ENCODE measurements at regions not wholly inside any gene's neighbourhood (a gene's known extent, or its start where the extent isn't known, plus 50 kb on each side); places are given as distances from the start of the nearest gene placed in this dataset.

DNA sequence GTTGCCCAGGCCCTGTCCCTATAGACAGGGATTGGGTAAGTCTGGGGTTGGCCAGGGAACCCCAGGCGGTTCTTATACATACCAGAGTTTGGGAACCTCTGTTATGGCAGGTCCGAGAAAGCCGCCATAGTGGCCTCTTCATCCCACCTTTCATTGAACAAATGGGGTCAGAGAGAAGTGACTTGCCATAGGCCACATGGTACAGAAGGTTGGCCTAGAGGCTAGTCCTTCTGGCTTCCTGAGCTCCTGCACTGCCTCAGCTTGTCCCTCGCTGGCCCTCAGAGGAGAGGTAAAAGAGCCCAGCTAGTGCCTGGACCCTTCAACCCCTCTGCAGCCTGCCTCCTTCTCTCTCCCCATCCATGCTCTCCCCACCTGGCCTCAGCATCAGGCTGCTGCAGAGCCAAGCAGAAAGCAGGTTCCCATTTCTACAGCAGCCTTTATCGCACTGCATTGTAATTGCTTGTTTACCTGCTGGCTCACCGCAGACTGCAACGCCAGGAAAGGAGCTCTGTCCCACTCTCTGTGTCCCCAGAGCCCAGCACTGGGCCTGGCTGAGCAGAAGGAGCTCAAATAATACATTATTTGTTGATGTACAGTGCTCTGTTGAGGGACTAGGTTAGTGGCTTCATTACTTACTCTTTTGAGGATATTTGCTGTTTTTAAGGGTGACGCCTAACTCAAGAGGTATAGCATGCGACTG lies 103.6 kb downstream of the TRIM29 start:
- DNase-seq (ENCODE audit: low read depth in 2 of 3, low spot score in 1 of 3), result no peak

DNA sequence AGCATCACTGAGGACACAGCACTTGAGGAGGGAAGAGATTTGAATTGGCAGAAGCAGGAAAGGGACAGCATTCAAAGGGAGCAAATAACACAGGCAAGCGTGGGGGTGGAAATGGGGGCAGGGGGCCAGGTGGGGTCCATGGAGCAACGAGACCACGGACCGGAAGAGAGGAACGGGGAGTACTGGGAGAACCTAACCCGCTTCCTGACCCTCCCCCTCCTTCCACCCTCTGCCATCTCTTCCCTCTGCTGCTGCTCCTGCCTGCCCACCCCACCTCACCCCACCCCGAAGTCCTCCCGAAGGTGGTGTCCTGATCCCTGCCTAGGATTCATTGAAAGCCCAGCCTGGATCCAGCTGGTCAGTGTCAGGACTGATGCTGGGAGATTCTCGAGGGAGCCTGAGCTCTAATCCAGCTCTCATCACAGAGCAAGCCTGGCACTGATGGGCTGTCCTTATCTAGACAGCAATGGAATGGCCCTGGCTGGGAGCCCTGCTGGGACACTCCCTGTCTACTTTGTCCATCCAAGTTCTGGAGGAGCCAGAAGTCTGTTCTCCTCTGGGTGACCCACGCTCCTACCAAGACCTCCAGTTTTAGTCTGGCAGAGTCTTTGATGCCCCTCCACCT lies 105.0 kb downstream of the TRIM29 start:
- DNase-seq (ENCODE audit: low read depth in 2 of 3, low spot score in 1 of 3), result no peak

DNA sequence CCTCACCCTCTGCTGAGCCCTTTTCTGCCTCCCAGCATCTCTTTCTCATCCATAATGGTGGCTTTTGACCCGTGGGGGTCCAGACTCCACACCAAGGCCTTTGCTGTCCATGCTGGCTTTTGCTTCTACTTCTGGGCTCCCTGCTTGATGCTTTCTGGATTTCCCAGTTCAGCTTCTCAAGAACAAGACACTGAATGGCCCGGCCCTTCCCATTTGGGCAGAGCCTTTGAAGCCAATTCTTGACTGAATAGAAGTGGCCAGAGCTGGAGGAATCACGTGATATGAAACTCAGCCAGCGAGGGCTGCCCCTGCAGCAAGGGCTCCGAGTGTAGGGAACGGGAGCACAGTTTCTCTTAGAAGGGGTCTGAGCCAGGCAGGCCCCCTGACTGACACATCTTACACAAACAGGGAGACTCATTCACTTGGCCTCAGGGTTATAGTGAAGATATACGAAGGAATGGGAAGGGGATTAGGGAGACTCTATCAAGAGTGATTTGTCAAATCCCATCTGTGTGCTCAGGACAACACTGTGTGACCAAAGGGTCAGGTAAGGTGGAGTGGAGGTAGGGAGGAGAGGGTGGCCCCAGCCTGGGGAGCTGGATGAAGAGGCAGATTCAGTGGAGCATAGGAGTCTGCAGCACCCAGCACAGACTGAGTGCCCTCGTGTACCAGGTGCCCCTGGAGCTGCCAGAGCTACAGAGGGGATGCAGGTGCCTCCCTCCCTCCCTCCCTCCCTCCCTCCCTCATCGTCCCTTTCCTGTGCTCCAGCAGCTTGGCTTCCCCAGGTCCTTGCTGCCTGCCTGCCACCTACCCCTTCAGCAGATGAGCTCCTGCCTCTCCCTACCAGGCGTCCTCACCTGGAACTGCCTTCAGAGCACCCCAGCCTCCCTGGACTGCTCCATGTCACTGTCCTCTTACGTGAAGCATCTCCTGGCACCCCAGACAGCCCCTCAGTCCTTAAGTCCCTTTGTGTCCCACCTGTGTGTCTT lies 106.0 kb downstream of the TRIM29 start:
- no peak for DNase-seq (ENCODE audit: low read depth in 2 of 3, low spot score in 1 of 3)

- no peak for DNase-seq (ENCODE audit: low read depth in 2 of 3, low spot score in 1 of 3)
Observed at GRCh38 chr11:120031156-120031555, 106.8 kb downstream of the TRIM29 start.

GRCh38 chr11:120030411-120030810 lies 107.5 kb downstream of the TRIM29 start:
- DNase-seq (ENCODE audit: low read depth in 2 of 3, low spot score in 1 of 3), result no peak

DNA sequence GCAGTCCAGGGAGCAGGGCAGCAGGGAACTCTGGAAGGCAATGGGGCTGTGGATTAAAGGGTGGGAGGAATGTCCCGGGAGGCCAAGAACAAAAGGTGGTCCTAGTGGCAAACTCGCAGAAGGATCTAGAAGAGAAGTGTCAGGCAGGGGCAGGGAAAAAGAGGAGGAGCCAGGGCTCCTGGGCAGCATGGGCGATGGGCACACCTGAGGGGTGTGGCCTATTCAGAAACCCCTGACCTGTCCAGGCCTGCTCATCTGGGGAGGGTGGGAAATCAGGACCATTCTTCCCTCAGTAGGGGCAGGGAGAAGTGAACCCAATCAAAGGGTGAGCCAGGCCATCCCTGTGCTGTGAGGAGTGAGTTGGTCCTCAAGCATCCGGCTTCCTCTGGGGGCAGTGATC lies 108.6 kb downstream of the TRIM29 start:
- DNase-seq (ENCODE audit: low read depth in 2 of 3, low spot score in 1 of 3), result no peak

GRCh38 chr11:120028897-120029258 lies 109.0 kb downstream of the TRIM29 start:
- no peak for DNase-seq (ENCODE audit: low read depth in 2 of 3, low spot score in 1 of 3)

GRCh38 chr11:120028181-120028896 lies 109.6 kb downstream of the TRIM29 start:
- no peak for DNase-seq (ENCODE audit: low read depth in 2 of 3, low spot score in 1 of 3)

DNA sequence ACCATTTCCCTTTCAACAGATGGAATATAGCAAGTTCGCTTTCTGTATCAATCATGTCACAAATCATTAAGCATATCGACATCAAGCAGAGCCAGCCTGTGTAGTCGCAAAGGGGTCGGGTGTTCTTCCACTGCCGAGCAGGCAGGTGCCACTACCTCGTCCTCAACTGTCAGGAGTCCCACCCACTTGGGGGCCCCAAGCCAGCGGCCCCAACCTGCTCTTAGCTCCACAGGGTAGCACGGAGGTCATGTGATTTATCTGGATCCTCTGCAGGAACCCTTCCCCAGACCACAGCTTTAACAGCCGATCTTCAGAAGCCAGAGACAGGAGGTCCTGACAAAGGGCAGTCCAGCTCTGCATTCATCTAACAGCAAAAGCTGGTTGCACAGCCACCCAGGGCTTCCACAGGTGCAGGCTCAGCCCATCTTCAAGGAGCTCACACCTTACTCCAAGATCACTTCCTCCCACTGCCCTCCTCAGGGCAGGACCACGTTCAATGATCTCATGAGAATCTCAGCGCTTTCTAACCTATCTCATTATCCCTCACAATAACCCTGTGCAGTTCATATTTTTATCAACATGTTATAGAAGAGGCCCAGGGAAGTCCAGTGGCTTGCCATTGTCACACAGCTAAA lies 110.2 kb downstream of the TRIM29 start:
- DNase-seq (ENCODE audit: low read depth in 2 of 3, low spot score in 1 of 3), result no peak

GRCh38 chr11:120025606-120026335 lies 112.1 kb downstream of the TRIM29 start:
- no peak for DNase-seq (ENCODE audit: low read depth in 2 of 3, low spot score in 1 of 3)

GRCh38 chr11:120024586-120024985 lies 113.3 kb downstream of the TRIM29 start:
- no peak for DNase-seq (ENCODE audit: low read depth in 2 of 3, low spot score in 1 of 3)

DNA sequence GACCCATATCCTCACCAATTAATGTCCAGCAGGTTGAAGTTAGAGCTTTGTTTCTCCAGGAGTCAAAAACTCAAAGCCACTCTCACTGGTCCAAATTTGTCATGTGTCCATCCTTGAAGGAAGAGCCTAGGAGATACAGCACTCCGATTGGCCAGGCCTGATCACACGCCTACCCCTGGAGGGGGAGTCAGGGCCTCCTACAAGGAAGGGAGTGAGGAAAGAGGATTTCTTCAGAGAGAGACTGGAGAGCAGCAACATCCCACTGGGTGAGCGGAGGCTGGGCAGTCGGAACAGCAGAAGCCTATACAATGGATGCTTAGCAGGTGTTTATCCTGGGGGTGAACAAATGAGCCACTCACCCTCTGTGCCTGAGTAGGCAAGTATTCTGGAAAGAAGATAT lies 113.9 kb downstream of the TRIM29 start:
- no peak for DNase-seq (ENCODE audit: low read depth in 2 of 3, low spot score in 1 of 3)

GRCh38 chr11:120023551-120023950 lies 114.4 kb downstream of the TRIM29 start:
- no peak for DNase-seq (ENCODE audit: low read depth in 2 of 3, low spot score in 1 of 3)

GRCh38 chr11:120023120-120023519 lies 114.8 kb downstream of the TRIM29 start:
- no peak for DNase-seq (ENCODE audit: low read depth in 2 of 3, low spot score in 1 of 3)

GRCh38 chr11:120022617-120023016 lies 115.3 kb downstream of the TRIM29 start:
- no peak for DNase-seq (ENCODE audit: low read depth in 2 of 3, low spot score in 1 of 3)

DNA sequence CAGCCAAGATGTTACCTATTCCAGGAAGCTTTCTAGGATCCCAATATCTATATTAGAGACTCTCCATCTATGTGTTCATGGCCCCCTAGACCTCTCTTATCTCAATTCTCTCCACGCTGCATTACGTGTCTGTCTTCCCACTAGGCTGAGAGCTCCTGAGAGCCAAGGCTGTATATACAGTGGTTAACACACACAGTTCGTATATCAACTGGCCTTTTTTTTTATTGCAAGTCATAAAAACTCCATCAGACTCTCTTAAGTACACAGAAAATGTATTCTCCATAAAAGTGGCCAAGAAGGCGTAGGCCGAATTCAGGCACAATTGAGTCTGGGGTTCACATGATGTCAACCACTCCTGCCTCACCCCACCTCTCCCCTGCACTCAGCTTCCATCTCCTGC lies 115.9 kb downstream of the TRIM29 start:
- DNase-seq (ENCODE audit: low read depth in 2 of 3, low spot score in 1 of 3), result no peak

DNA sequence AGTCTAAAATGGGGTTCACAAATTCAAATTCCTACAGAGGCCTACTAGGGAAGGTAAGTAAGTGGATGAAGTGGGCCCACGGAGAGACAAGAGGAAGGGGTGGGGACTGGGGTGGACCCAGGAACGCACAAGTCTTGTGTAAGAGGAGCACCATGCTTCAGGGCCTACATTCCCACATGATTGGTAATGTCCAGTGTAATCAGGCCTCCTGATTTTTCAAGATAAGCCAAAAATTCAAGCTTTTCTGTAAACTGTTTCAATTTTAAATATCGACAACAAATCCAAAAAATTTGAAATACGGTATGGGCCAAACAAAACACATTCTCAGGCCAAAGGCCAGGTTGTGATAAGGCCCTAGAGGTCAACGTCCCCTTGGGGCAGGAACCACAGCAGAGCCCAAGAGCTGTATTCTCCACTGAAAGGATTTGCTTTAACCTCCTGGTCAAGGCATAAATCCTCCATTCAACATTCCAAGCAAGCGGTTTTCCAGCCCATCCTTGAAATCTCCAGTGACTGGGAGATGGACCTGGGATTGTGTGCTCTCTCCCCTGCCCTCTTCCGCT lies 116.4 kb downstream of the TRIM29 start:
- no peak for DNase-seq (ENCODE audit: low read depth in 2 of 3, low spot score in 1 of 3)

DNA sequence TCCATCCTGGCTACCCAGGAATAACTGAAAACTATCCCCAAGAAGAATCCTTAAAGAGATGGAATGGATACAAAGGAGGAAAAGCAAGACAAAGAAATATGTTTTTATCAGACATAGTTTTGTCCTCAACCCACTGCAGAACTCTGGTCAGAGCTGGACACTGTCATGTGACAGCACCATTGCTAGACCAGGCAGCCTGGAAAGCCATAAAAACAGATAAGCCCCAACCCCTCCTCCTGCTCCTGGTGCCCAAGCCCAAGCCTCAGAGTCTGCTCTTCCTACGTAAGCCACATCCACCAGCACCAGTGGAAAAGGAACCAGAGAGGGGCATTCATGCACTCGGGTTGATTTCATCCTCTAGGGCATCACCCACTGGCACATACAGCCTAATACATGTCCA lies 116.9 kb downstream of the TRIM29 start:
- no peak for DNase-seq (ENCODE audit: low read depth in 2 of 3, low spot score in 1 of 3)

- DNase-seq (ENCODE audit: low read depth in 2 of 3, low spot score in 1 of 3), result no peak
Observed at GRCh38 chr11:120020486-120020885, 117.4 kb downstream of the TRIM29 start.

DNA sequence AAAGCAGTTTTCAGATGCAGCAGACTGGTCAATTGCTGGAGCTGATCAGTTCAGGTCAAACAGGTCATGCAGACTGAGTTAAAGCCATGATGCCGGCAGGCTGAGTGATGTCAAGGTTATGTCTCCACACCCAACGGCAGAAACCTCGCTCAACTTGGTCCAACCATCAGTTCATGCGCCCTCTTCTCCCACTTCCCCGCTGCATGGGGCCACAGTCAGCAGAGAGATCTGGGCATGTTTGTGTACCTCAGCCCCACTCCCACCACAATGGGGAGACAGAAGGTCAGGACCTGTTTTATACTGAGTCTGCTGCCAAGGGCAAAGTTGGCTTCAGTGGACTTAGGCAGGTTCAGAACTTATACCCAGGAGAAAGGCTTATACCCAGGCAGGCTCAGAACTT lies 118.7 kb downstream of the TRIM29 start:
- no peak for DNase-seq (ENCODE audit: low read depth in 2 of 3, low spot score in 1 of 3)
